OCI-LY7 (cell line): ENCODE measurements at regions not wholly inside any gene's neighbourhood (a gene's known extent, or its start where the extent isn't known, plus 50 kb on each side); places are given as distances from the start of the nearest gene placed in this dataset.

Source experiments
- BruUV-seq: library from RNA; stranded (reverse); fragments of 400-500 nt; replicated peaks from 2 replicates; lab custom pipeline; 2021; lab: Mats Ljungman, UMichigan
- CTCF ChIA-PET: fragments of 300-600 bp; sonication (Branson Sonifier 250); formaldehyde crosslinking; loops from one replicate; lab custom pipeline; 2022; ENCODE audit warnings: antibody characterized with exemption; ENCODE audit not compliant: unreplicated experiment; lab: Charles Lee
- POLR2A ChIA-PET: fragments of 300-600 bp; sonication (Branson Sonifier 250); formaldehyde crosslinking; loops from one replicate; lab custom pipeline; 2022; ENCODE audit warnings: antibody characterized with exemption; lab: Charles Lee
- DNase-seq: peaks from one replicate; pipeline ENCODE4 v3.0.0-alpha.2; 2015; ENCODE audit warnings: low spot score
- H2AFZ ChIP-seq: fragments of 200-600 bp; sonication (generic), shearing (Covaris generic); 2 replicates; pipeline ENCODE4 v1.6.1; 2014; ENCODE audit warnings: mild to moderate bottlenecking, antibody characterized with exemption, low read length, moderate library complexity
- H3K27ac ChIP-seq: fragments of 200-600 bp; sonication (generic); 2 replicates; pipeline ENCODE4 v1.5.1; 2014; ENCODE audit warnings: mixed run types, low read depth, mild to moderate bottlenecking, moderate library complexity, low read length, inconsistent platforms; ENCODE audit not compliant: poor library complexity, severe bottlenecking
- H3K36me3 ChIP-seq: fragments of 200-600 bp; sonication (generic); 2 replicates; pipeline ENCODE4 v1.6.1; 2014; ENCODE audit warnings: mild to moderate bottlenecking, antibody characterized with exemption, low read length, moderate library complexity, mixed read lengths; ENCODE audit not compliant: insufficient read depth
- H3K4me1 ChIP-seq: fragments of 200-600 bp; sonication (generic); 2 replicates; pipeline ENCODE4 v1.5.1; 2014; ENCODE audit warnings: mild to moderate bottlenecking, low read length; ENCODE audit not compliant: insufficient read depth, poor library complexity, severe bottlenecking
- H3K4me2 ChIP-seq: fragments of 200-600 bp; sonication (generic); 2 replicates; pipeline ENCODE4 v1.6.1; 2014; ENCODE audit warnings: mild to moderate bottlenecking, low read length
- H3K4me3 ChIP-seq: fragments of 200-600 bp; sonication (generic); 2 replicates; pipeline ENCODE4 v1.5.1; 2014; ENCODE audit warnings: mild to moderate bottlenecking, low read depth, low read length; ENCODE audit not compliant: poor library complexity, severe bottlenecking
- H3K79me2 ChIP-seq: fragments of 200-600 bp; sonication (generic); 2 replicates; pipeline ENCODE4 v1.6.1; 2016; ENCODE audit warnings: low read depth, mild to moderate bottlenecking, low read length, moderate library complexity, mixed read lengths; ENCODE audit not compliant: insufficient read depth
- H3K9me2 ChIP-seq: fragments of 200-600 bp; sonication (generic); 2 replicates; pipeline ENCODE4 v1.6.1; 2016; ENCODE audit warnings: mild to moderate bottlenecking, low read length, mixed read lengths; ENCODE audit not compliant: insufficient read depth
- H3K9me3 ChIP-seq: fragments of 200-600 bp; sonication (generic); 2 replicates; pipeline ENCODE4 v1.6.1; 2014; ENCODE audit warnings: mild to moderate bottlenecking, mixed run types, low read length, mixed read lengths
- H4K20me1 ChIP-seq: fragments of 200-600 bp; sonication (generic); 2 replicates; pipeline ENCODE4 v1.6.1; 2014; ENCODE audit warnings: mild to moderate bottlenecking, antibody characterized with exemption, low read length, moderate library complexity, mixed read lengths; ENCODE audit not compliant: insufficient read depth
- EZH2phosphoT487 ChIP-seq: fragments of 200-600 bp; sonication (generic); IDR thresholded peaks from 2 replicates; pipeline ENCODE4 v1.6.1; 2018; ENCODE audit warnings: low read depth, borderline replicate concordance, mild to moderate bottlenecking, mixed run types, antibody characterized with exemption, low read length, moderate library complexity, mixed read lengths
- intact Hi-C: fragments of 100-400 bp; cut with micrococcal nuclease; formaldehyde crosslinking; loops from one replicate; pipeline ENCODE4 v1.10.0; 2022; ENCODE audit not compliant: unreplicated experiment
- TF ChIP-seq, protein P1 (sequence below): fragments of 200-600 bp; sonication (generic); conservative IDR thresholded peaks from 2 replicates; pipeline ENCODE4 v1.5.1; 2014; ENCODE audit warnings: mild to moderate bottlenecking, antibody characterized with exemption, low read length, moderate library complexity, mixed read lengths

DNA sequence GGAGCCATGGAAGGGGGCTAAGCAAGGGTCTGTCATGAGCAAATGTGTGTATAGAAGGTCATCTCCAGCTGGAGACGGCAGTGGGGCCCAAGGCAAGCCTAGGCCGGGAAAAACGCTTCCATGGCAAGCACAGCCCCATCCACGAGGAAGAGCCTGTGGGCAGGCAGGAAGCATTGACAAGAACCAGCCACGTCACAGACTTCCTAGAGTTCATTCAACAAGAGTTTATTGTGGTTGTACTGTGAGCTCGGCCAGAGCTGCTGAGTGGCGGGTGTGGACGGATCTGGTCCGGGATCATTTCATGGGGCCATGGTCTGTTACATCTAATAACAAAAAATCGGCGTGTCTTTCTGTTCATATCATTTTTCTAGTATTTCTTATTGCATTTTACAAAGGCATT, 311.7 kb downstream of the TMEM121 start:
- POLR2A ChIA-PET, result no interaction called here
- no peak overlapping the region for H3K4me2 ChIP-seq
- intact Hi-C loops, result no loop called here

DNA sequence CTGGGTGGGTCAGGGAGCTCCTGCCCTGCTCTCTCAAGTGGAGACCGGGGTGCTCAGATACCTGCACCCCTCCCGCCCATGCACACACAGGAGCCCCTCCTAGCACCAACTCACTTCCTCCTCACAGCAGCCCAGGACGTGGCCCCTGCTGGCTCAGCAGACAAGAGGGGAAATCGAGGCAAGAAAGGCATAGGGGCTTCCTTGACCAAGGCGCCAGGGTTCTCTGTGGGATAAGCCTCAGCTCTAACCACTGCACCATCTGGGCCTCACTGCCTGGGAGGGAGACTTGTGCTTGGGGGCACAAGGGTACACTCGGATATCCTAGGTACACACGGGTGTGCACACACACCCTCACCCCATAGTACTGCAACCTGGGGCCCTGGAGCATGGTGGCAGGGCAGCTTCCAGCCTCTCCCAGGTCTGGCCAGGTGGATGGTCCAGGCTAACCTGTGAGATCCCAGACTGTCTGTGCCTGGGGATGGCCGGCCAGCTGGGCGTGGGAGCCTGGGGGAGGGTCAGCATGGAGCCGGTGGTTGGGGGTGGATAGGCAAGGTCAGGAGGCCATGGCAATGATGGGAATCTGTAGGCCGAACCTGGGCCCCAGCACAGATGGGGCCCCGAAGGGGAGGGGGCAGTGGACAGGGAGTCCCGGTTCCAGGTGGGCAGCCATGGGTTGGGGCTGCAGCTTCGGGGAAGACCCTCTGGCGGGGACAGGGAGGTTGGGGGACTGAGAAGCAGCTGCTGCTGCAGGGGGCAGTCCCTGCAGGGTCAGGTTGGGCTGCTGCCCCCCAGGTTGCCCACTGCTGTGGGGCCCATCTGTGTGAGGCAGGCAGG, 312.4 kb downstream of the TMEM121 start:
- H3K79me2 ChIP-seq, result no peaks in the 10 kb centered on the region
- POLR2A ChIA-PET, result no interaction called here
- H3K9me3 ChIP-seq, result no peaks in the 10 kb centered on the region
- intact Hi-C loops, result no loop called here
- TF ChIP-seq, protein P1, sequence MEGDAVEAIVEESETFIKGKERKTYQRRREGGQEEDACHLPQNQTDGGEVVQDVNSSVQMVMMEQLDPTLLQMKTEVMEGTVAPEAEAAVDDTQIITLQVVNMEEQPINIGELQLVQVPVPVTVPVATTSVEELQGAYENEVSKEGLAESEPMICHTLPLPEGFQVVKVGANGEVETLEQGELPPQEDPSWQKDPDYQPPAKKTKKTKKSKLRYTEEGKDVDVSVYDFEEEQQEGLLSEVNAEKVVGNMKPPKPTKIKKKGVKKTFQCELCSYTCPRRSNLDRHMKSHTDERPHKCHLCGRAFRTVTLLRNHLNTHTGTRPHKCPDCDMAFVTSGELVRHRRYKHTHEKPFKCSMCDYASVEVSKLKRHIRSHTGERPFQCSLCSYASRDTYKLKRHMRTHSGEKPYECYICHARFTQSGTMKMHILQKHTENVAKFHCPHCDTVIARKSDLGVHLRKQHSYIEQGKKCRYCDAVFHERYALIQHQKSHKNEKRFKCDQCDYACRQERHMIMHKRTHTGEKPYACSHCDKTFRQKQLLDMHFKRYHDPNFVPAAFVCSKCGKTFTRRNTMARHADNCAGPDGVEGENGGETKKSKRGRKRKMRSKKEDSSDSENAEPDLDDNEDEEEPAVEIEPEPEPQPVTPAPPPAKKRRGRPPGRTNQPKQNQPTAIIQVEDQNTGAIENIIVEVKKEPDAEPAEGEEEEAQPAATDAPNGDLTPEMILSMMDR, result no peak
- TF ChIP-seq EZH2phosphoT487, result no peak
- no peaks in the 10 kb centered on the region for H3K9me2 ChIP-seq
- CTCF ChIA-PET, result no interaction called here
- no peak overlapping the region for H3K4me2 ChIP-seq
- peaks cover 30% of the 10 kb centered on the region for H3K36me3 ChIP-seq
- BruUV-seq, result no TSS peak
- no peak overlapping the region for H3K4me3 ChIP-seq
- no peaks in the 10 kb centered on the region for H4K20me1 ChIP-seq
- H3K4me1 ChIP-seq, result peaks cover 6% of the 10 kb centered on the region
- H2AFZ ChIP-seq, result no peak overlapping the region
- H3K27ac ChIP-seq, result no peak overlapping the region
- DNase-seq, result no peak

More for the DNA sequence above, 311.7 kb downstream of the TMEM121 start:
- Histone ChIP-seq H3K9me2 (no peaks in the 10 kb centered on the region), H3K4me3 (no peak overlapping the region), H3K79me2 (no peaks in the 10 kb centered on the region), H4K20me1 (no peaks in the 10 kb centered on the region), H3K9me3 (peaks cover under 1% of the 10 kb centered on the region; the same call in 1 of the 2 replicates), H3K27ac (no peak overlapping the region), H2AFZ (no peak overlapping the region), H3K4me1 (peaks cover 6% of the 10 kb centered on the region), H3K36me3 (peaks cover 24% of the 10 kb centered on the region)
- no peak for TF ChIP-seq EZH2phosphoT487
- TF ChIP-seq, protein P1, result no peak
- DNase-seq, result no peak
- no TSS peak for BruUV-seq
- CTCF ChIA-PET, result no interaction called here
